Natural killer cell (primary cell): ENCODE measurements at regions not wholly inside any gene's neighbourhood (a gene's known extent, or its start where the extent isn't known, plus 50 kb on each side); places are given as distances from the start of the nearest gene placed in this dataset.

ENCODE experiments used
- ATAC-seq, 3 donors: fragments of 150-1000 bp in 2 of 3; fragments of 200-7000 bp in 1 of 3; cut with Tn5 transposase; 1 replicate in 1 of 3; 2 replicates in 2 of 3; pipeline ENCODE4 v1.10.0; 2021; ENCODE audit warnings: mild to moderate bottlenecking in 2 of 3, moderate library complexity in 2 of 3
- DNase-seq, 2 donors: peaks; one replicate each; pipeline versions ENCODE4 v3.0.0 to v3.0.0-alpha.2; 2013 to 2021; ENCODE audit warnings: mixed read lengths in 1 of 2
- H3K27ac ChIP-seq: one replicate; pipeline ENCODE4 v1.5.1; 2013; ENCODE audit warnings: mild to moderate bottlenecking, low read length
- H3K27me3 ChIP-seq: one replicate; pipeline ENCODE4 v1.6.1; 2013; ENCODE audit warnings: low read length; ENCODE audit not compliant: control insufficient read depth, insufficient read depth
- H3K36me3 ChIP-seq: one replicate; pipeline ENCODE4 v1.6.1; 2013; ENCODE audit warnings: low read length; ENCODE audit not compliant: control insufficient read depth, insufficient read depth
- H3K4me1 ChIP-seq: one replicate; pipeline ENCODE4 v1.6.1; 2013; ENCODE audit warnings: low read length; ENCODE audit not compliant: control insufficient read depth, insufficient read depth
- H3K4me3 ChIP-seq: one replicate; pipeline ENCODE4 v1.5.1; 2013; ENCODE audit warnings: low read length
- H3K9me3 ChIP-seq: one replicate; pipeline ENCODE4 v1.6.1; 2013; ENCODE audit warnings: low read length; ENCODE audit not compliant: control insufficient read depth, insufficient read depth
- H3K27ac Mint-ChIP-seq, 2 donors: one replicate each; pipeline ENCODE4 v1.8.0; 2022; ENCODE audit warnings: mild to moderate bottlenecking in 2 of 2, mixed read lengths in 2 of 2, moderate library complexity in 1 of 2
- H3K27me3 Mint-ChIP-seq, 2 donors: one replicate each; pipeline ENCODE4 v1.8.0; 2022; ENCODE audit warnings: low read depth in 2 of 2, mixed read lengths in 2 of 2
- H3K36me3 Mint-ChIP-seq: one replicate; pipeline ENCODE4 v1.8.0; 2022; ENCODE audit warnings: mixed read lengths
- H3K4me1 Mint-ChIP-seq, 2 donors: one replicate each; pipeline ENCODE4 v1.8.0; 2022; ENCODE audit warnings: mixed read lengths in 2 of 2
- H3K4me3 Mint-ChIP-seq: one replicate; pipeline ENCODE4 v1.8.0; 2022; ENCODE audit warnings: mild to moderate bottlenecking, moderate library complexity, mixed read lengths
- H3K9me3 Mint-ChIP-seq, 2 donors: one replicate each; pipeline ENCODE4 v1.8.0; 2022; ENCODE audit warnings: mixed read lengths in 2 of 2
- CTCF ChIP-seq: fragments of 200-600 bp; IDR thresholded peaks from one replicate; pipeline ENCODE4 v1.8.0; 2022; ENCODE audit warnings: antibody characterized with exemption
- WGBS: methylation state at CpG from one replicate; pipeline ENCODE4 v1.1.7; 2013; ENCODE audit warnings: missing lambda C conversion rate; ENCODE audit not compliant: insufficient coverage; 5-methylcytosine and 5-hydroxymethylcytosine counted together
- intact Hi-C: fragments of 100-400 bp; cut with micrococcal nuclease; formaldehyde crosslinking; loops from one replicate; pipeline ENCODE4 v1.14.2; 2022

- intact Hi-C loops, result no loop called here
- H3K9me3 Mint-ChIP-seq, result no peaks in the 10 kb centered on the region
- Histone ChIP-seq H3K4me1 (no peaks in the 10 kb centered on the region), H3K4me3 (no peak overlapping the region), H3K36me3 (no peaks in the 10 kb centered on the region), H3K27me3 (no peaks in the 10 kb centered on the region), H3K27ac (no peak overlapping the region), H3K9me3 (peaks cover 3% of the 10 kb centered on the region)
- H3K4me3 Mint-ChIP-seq, result no peak overlapping the region
- DNase-seq (no peak), ATAC-seq (no peak)
- TF ChIP-seq CTCF, result no peak
- peaks cover 0 to 13% of the 10 kb centered on the region in 2 donors for H3K27me3 Mint-ChIP-seq
- H3K36me3 Mint-ChIP-seq, result no peaks in the 10 kb centered on the region
- 100% methylated on average over 2 of the region's 2 CpGs for WGBS
- no peak overlapping the region for H3K27ac Mint-ChIP-seq
- H3K4me1 Mint-ChIP-seq, result no peaks in the 10 kb centered on the region
Observed at GRCh38 chr3:168157903-168158302, 62.2 kb upstream of the GOLIM4 start.

- Mint-ChIP-seq H3K4me1 (no peaks in the 10 kb centered on the region), H3K27ac (no peak overlapping the region), H3K9me3 (peaks cover 1% of the 10 kb centered on the region in 2 donors), H3K36me3 (peaks cover 2% of the 10 kb centered on the region), H3K27me3 (peaks cover 1 to 15% of the 10 kb centered on the region in 2 donors), H3K4me3 (no peak overlapping the region)
- no peak overlapping the region for H3K27ac ChIP-seq
- intact Hi-C loops, result no loop called here
- WGBS, result 67% methylated on average over 2 of the region's 2 CpGs
- DNase-seq (no peak), ATAC-seq (no peak)
- H3K36me3 ChIP-seq, result no peaks in the 10 kb centered on the region
- no peak for TF ChIP-seq CTCF
- H3K4me1 ChIP-seq, result no peaks in the 10 kb centered on the region
- no peaks in the 10 kb centered on the region for H3K27me3 ChIP-seq
- H3K9me3 ChIP-seq, result peaks cover 10% of the 10 kb centered on the region
- H3K4me3 ChIP-seq, result no peak overlapping the region
Observed at GRCh38 chr3:168157099-168157700, 61.5 kb upstream of the GOLIM4 start.

- Histone ChIP-seq H3K36me3 (no peaks in the 10 kb centered on the region), H3K9me3 (peaks cover 12% of the 10 kb centered on the region), H3K4me3 (no peak overlapping the region), H3K27me3 (no peaks in the 10 kb centered on the region), H3K4me1 (no peaks in the 10 kb centered on the region), H3K27ac (no peak overlapping the region)
- H3K9me3 Mint-ChIP-seq, result peaks cover 7 to 8% of the 10 kb centered on the region in 2 donors
- no peak overlapping the region for H3K4me3 Mint-ChIP-seq
- ATAC-seq, result no peak
- no peak overlapping the region for H3K27ac Mint-ChIP-seq
- WGBS, result 29% methylated on average over 6 of the region's 6 CpGs
- H3K36me3 Mint-ChIP-seq, result peaks cover 9% of the 10 kb centered on the region
- intact Hi-C loops, result no loop called here
- H3K27me3 Mint-ChIP-seq, result peaks cover 5 to 19% of the 10 kb centered on the region in 2 donors
- H3K4me1 Mint-ChIP-seq, result no peaks in the 10 kb centered on the region
- no peak for DNase-seq
- no peak for TF ChIP-seq CTCF
Observed at GRCh38 chr3:168156479-168156878, 60.8 kb upstream of the GOLIM4 start.

- ATAC-seq (no peak), DNase-seq (no peak)
- H3K36me3 ChIP-seq, result no peaks in the 10 kb centered on the region
- peaks cover 11 to 21% of the 10 kb centered on the region in 2 donors for H3K27me3 Mint-ChIP-seq
- no peak overlapping the region for H3K4me3 ChIP-seq
- peaks cover 12% of the 10 kb centered on the region for H3K9me3 ChIP-seq
- no peaks in the 10 kb centered on the region for H3K27me3 ChIP-seq
- H3K4me1 Mint-ChIP-seq, result no peaks in the 10 kb centered on the region
- H3K4me1 ChIP-seq, result no peaks in the 10 kb centered on the region
- H3K4me3 Mint-ChIP-seq, result no peak overlapping the region
- H3K36me3 Mint-ChIP-seq, result peaks cover 14% of the 10 kb centered on the region
- H3K27ac ChIP-seq, result no peak overlapping the region
- no peak for TF ChIP-seq CTCF
- peaks cover 7 to 8% of the 10 kb centered on the region in 2 donors for H3K9me3 Mint-ChIP-seq
- intact Hi-C loops, result no loop called here
- no peak overlapping the region for H3K27ac Mint-ChIP-seq
Observed at GRCh38 chr3:168155303-168155702, 59.6 kb upstream of the GOLIM4 start.
